ENCODE measurements at regions not wholly inside any gene's neighbourhood (a gene's known extent, or its start where the extent isn't known, plus 50 kb on each side); places are given as distances from the start of the nearest gene placed in this dataset.

- TF ChIP-seq CTCF (IDR thresholded peaks at IDR 0.05; ENCODE audit: insufficient read depth, low read length, poor library complexity, severe bottlenecking), result no peak
- no peak for TF ChIP-seq EZH2phosphoT487 (conservative IDR thresholded peaks at IDR 0.05; ENCODE audit: low read length)
Measured at GRCh38 chr6:142695016-142695415, 250.0 kb downstream of the HIVEP2 start.
